ENCODE measurements at regions not wholly inside any gene's neighbourhood (a gene's known extent, or its start where the extent isn't known, plus 50 kb on each side); places are given as distances from the start of the nearest gene placed in this dataset.

DNA sequence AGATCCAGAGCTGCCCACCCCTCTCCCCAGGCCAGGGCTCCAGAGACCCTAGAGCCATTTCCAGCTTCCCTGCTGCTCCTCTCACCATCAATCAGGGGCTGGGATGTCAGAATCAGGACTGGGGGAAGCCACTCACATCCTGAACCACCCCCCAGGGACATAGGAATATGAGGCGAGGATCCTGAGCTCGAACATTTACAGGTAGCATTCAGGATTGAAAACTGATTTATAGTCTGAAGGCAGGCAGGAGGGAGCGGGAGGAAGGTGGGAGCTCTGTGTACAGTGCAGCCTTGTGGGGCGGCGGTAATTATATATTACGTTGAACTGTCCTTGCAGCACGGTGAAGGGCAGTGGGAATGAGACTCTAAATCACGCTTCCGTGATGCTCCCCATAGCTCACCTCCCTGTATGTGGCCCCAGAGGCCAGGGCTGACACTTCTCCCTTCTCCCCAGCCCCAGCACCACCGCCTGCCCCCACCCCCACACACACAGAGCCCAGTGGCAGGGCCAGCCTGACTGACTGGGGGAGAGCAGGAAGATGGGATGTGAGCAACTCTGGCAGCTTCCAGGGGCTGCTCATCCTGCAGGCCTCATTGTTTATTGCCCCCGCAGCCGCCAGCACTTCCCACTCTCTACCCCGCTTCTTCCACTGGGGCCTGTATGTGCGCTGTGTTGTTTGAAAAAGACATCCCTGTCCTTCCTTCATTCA is 76.0 kb upstream of the HSPA9 start:
- TF ChIP-seq POLR2A (IDR thresholded peaks at IDR 0.05; ENCODE audit: low read depth, low read length) (no peak), CEBPB (IDR thresholded peaks at IDR 0.05; ENCODE audit: low read depth, low read length) (no peak), MXI1 (IDR thresholded peaks at IDR 0.05; ENCODE audit: borderline replicate concordance, low read depth, low read length) (no peak), FOS (IDR thresholded peaks at IDR 0.05; ENCODE audit: low read depth, low read length) (no peak), RAD21 (IDR thresholded peaks at IDR 0.05; ENCODE audit: low read length) (no peak), RFX5 (IDR thresholded peaks at IDR 0.05; ENCODE audit: low read depth, low read length) (no peak), MAFK (IDR thresholded peaks at IDR 0.05; ENCODE audit: low read depth, low read length) (no peak)
- TF ChIP-seq, protein P1, sequence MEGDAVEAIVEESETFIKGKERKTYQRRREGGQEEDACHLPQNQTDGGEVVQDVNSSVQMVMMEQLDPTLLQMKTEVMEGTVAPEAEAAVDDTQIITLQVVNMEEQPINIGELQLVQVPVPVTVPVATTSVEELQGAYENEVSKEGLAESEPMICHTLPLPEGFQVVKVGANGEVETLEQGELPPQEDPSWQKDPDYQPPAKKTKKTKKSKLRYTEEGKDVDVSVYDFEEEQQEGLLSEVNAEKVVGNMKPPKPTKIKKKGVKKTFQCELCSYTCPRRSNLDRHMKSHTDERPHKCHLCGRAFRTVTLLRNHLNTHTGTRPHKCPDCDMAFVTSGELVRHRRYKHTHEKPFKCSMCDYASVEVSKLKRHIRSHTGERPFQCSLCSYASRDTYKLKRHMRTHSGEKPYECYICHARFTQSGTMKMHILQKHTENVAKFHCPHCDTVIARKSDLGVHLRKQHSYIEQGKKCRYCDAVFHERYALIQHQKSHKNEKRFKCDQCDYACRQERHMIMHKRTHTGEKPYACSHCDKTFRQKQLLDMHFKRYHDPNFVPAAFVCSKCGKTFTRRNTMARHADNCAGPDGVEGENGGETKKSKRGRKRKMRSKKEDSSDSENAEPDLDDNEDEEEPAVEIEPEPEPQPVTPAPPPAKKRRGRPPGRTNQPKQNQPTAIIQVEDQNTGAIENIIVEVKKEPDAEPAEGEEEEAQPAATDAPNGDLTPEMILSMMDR (conservative IDR thresholded peaks at IDR 0.05; ENCODE audit: low read depth, low read length), result no peak
- TF ChIP-seq, protein P2, sequence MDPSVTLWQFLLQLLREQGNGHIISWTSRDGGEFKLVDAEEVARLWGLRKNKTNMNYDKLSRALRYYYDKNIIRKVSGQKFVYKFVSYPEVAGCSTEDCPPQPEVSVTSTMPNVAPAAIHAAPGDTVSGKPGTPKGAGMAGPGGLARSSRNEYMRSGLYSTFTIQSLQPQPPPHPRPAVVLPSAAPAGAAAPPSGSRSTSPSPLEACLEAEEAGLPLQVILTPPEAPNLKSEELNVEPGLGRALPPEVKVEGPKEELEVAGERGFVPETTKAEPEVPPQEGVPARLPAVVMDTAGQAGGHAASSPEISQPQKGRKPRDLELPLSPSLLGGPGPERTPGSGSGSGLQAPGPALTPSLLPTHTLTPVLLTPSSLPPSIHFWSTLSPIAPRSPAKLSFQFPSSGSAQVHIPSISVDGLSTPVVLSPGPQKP (IDR thresholded peaks at IDR 0.05; ENCODE audit: borderline replicate concordance, low read depth, low read length), result no peak

Measured in IMR-90 (cell line).